Uterus (tissue), 3 donors: ENCODE measurements at regions not wholly inside any gene's neighbourhood (a gene's known extent, or its start where the extent isn't known, plus 50 kb on each side); places are given as distances from the start of the nearest gene placed in this dataset.

Source experiments
- DNase-seq, 2 donors: peaks; one replicate each; pipeline ENCODE4 v3.0.0-alpha.2; 2019 to 2020
- H3K27ac ChIP-seq, 2 donors: fragments of 200-600 bp; sonication (generic); 1 replicate in 1 of 2; 2 replicates in 1 of 2; pipeline ENCODE4 v1.5.1; 2016 to 2018
- H3K27me3 ChIP-seq, 2 donors: fragments of 200-600 bp; sonication (generic); one replicate each; pipeline ENCODE4 v1.5.1; 2018 to 2019; ENCODE audit warnings: control low read depth in 1 of 2
- H3K36me3 ChIP-seq, 2 donors: fragments of 200-600 bp; sonication (generic); one replicate each; pipeline ENCODE4 v1.5.1; 2019; ENCODE audit warnings: control low read depth in 1 of 2
- H3K4me1 ChIP-seq, 2 donors: fragments of 200-600 bp; sonication (generic); one replicate each; pipeline ENCODE4 v1.5.1; 2018 to 2019; ENCODE audit warnings: control low read depth in 1 of 2
- H3K4me3 ChIP-seq, 2 donors: fragments of 200-600 bp; sonication (generic); 1 replicate in 1 of 2; 2 replicates in 1 of 2; pipeline ENCODE4 v1.5.1; 2018 to 2019; ENCODE audit warnings: mild to moderate bottlenecking in 1 of 2
- H3K9me3 ChIP-seq, 2 donors: fragments of 200-600 bp; sonication (generic); one replicate each; pipeline ENCODE4 v1.5.1; 2019; ENCODE audit warnings: control low read depth in 1 of 2
- CTCF ChIP-seq, 4 experiments: fragments of 200-600 bp in 2 of 4; fragments of 450-650 bp in 2 of 4; sonication (generic) in 2 of 4; IDR thresholded peaks; one replicate each; pipeline ENCODE4 v1.5.1; 2016 to 2019; ENCODE audit warnings: antibody characterized with exemption in 4 of 4, mild to moderate bottlenecking in 2 of 4, moderate library complexity in 1 of 4
- POLR2A ChIP-seq, 2 donors: fragments of 450-650 bp; IDR thresholded peaks; one replicate each; pipeline ENCODE4 v1.6.1; 2016; ENCODE audit warnings: antibody characterized with exemption in 2 of 2, mild to moderate bottlenecking in 1 of 2, moderate library complexity in 1 of 2
- intact Hi-C: fragments of 100-400 bp; cut with DNase I; formaldehyde crosslinking; loops from one replicate; pipeline ENCODE4 v1.15.1; 2023; ENCODE audit warnings: low total_unique reads
- donor health status: DM: yes; HTN: yes; CAD: no.

GRCh38 chr18:47758000-47758399, 172.5 kb downstream of the SMAD2 start:
- intact Hi-C loops = no loop called here
- Histone ChIP-seq H3K27ac (no peak overlapping the region), H3K9me3 (no peaks in the 10 kb centered on the region), H3K4me1 (no peaks in the 10 kb centered on the region), H3K4me3 (no peak overlapping the region), H3K36me3 (no peaks in the 10 kb centered on the region), H3K27me3 (no peaks in the 10 kb centered on the region)
- TF ChIP-seq POLR2A (IDR thresholded peaks at IDR 0.05) (no peak), CTCF (IDR thresholded peaks at IDR 0.05) (no peak)
- no peak for DNase-seq

- intact Hi-C loops = no loop called here
- H3K4me1 ChIP-seq = no peaks in the 10 kb centered on the region
- TF ChIP-seq POLR2A (IDR thresholded peaks at IDR 0.05) = no peak
- peak; percentile 38 to 43 (median 40) for TF ChIP-seq CTCF (IDR thresholded peaks at IDR 0.05)
- no peaks in the 10 kb centered on the region for H3K36me3 ChIP-seq
- DNase-seq = no peak
- H3K4me3 ChIP-seq = no peak overlapping the region
- no peaks in the 10 kb centered on the region for H3K9me3 ChIP-seq
- H3K27me3 ChIP-seq = no peaks in the 10 kb centered on the region
- H3K27ac ChIP-seq = no peak overlapping the region
Observed at GRCh38 chr18:47756364-47757016, 174.0 kb downstream of the SMAD2 start.

GRCh38 chr18:47755102-47755456, 175.4 kb downstream of the SMAD2 start:
- TF ChIP-seq POLR2A (IDR thresholded peaks at IDR 0.05) = no peak
- TF ChIP-seq CTCF (IDR thresholded peaks at IDR 0.05) = no peak
- no peak for DNase-seq
- Histone ChIP-seq H3K27me3 (no peaks in the 10 kb centered on the region), H3K27ac (no peak overlapping the region), H3K36me3 (no peaks in the 10 kb centered on the region), H3K4me1 (no peaks in the 10 kb centered on the region), H3K9me3 (no peaks in the 10 kb centered on the region), H3K4me3 (no peak overlapping the region)
- intact Hi-C loops = no loop called here

- no peaks in the 10 kb centered on the region for H3K36me3 ChIP-seq
Observed at GRCh38 chr18:47754311-47755101, 176.0 kb downstream of the SMAD2 start.

More at GRCh38 chr18:47754311-47755101, 176.0 kb downstream of the SMAD2 start:
- intact Hi-C loops = no loop called here
- H3K4me1 ChIP-seq = no peaks in the 10 kb centered on the region
- no peaks in the 10 kb centered on the region for H3K27me3 ChIP-seq
- no peak overlapping the region for H3K4me3 ChIP-seq
- no peak overlapping the region for H3K27ac ChIP-seq
- no peaks in the 10 kb centered on the region for H3K9me3 ChIP-seq
- TF ChIP-seq CTCF (IDR thresholded peaks at IDR 0.05) (no peak), POLR2A (IDR thresholded peaks at IDR 0.05) (no peak)
- no peak for DNase-seq
